DMS 273 treated with DMSO at 0.1 percent for 48 hours (cell line): ENCODE measurements at regions not wholly inside any gene's neighbourhood (a gene's known extent, or its start where the extent isn't known, plus 50 kb on each side); places are given as distances from the start of the nearest gene placed in this dataset.

Experiments
- DNase-seq: peaks from one replicate; lab custom pipeline; 2025; lab: John Stamatoyannopoulos, UW

- DNase-seq = no peak
Observed at GRCh38 chr16:47970291-47970931, 185.4 kb downstream of the ABCC12 start.

DNA sequence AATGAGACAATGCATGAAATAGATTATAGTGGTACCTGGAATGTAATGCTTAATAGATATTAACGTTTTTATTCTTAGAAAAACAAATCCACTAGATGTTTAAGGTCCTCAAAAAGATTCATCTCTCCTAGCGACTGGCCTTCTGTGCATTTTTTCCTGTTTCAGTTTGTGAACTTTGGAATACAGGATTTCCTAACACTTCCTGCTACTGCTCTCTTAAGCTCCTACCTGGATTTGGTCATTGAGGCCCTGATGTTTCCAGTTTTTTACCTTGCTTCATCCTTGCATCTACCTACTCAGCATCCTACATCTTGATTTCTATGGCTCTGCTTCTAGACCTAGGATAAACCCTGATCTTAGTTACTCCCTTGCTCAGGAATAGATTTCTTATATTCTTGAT, 188.4 kb downstream of the ABCC12 start:
- DNase-seq = no peak

DNA sequence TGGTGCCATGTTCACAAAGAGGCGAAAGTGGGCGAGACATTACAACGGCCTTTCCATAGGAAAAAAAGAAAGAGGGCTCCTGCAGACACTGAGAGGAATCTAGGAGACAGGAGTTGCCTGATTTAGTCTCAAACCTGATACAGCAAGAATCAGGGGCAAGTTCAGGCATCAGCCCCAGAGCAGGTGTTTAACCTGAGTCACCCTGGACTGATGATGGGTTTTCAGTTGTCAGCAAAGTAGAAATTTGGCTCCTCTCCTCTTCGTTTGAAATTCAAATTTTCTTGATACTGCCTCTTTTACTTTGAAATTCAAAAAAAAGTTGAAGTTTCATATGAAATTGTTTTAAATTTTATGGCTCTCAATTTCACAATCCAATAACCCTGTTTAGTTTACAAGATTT, 189.5 kb downstream of the ABCC12 start:
- no peak for DNase-seq

DNA sequence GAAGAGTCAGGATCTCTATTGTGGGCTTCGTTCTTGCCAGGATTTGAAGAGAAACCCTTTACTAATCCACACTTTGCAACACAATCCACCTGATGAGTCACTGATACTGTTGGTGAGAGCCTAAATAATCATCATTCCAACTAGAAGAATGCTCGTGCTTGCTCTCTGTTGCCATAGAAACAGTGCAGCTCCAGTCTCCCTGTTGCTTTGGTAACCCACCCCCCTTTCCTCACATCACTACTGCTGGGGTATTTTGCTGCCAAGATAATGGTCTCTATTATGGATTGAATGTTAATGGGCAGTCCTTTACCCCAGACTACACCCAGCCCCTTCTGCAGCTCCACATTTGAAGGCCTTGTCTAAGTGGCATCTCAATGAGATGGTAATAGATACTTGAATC, 190.4 kb downstream of the ABCC12 start:
- DNase-seq = no peak

- no peak for DNase-seq
Observed at GRCh38 chr16:47958726-47959125, 197.1 kb downstream of the ABCC12 start.

DNA sequence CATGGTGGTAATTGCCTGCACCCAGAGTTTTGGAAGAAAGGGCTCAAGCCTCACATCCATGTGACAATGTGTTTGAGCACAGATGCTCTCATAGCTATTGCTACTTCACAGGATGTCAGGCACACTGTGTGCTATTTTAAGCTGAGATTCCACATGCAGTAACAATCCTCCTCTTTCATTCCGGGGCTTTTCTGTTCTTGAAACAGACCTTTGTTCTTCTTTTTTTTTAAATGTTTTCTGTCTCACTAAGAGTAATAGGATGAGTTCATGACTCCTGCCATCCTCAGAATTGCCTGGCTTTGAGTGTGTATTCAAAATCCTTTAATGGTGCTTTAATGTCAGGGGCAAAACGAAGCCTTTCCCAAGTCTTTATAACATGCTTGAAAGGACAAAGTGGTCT, 198.9 kb downstream of the ABCC12 start:
- no peak for DNase-seq

- DNase-seq = no peak
Observed at GRCh38 chr16:47949714-47950113, 206.1 kb downstream of the ABCC12 start.

GRCh38 chr16:47949276-47949675, 206.5 kb downstream of the ABCC12 start:
- DNase-seq = no peak

DNA sequence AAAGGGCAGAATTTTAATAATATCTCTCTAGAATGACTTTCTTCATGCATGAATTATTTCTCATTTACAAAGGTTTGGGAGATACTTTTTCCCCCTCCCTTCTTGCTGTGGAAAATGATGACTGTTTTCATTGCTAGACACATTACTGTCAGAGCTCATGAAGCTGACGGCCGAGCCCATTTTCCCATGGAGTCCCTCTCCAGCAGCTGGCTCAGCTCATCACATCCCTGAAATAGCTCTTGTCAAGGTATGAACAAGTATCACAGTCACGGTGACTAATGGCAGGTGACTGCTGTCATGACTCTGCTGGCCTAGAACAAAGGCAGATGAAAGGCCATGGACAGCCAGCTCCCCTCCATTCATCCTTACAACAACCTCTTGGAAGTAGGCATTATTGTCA, 208.1 kb downstream of the ABCC12 start:
- no peak for DNase-seq

GRCh38 chr16:47946092-47946491, 209.7 kb downstream of the ABCC12 start:
- no peak for DNase-seq

GRCh38 chr16:47944589-47944988, 211.2 kb downstream of the ABCC12 start:
- no peak for DNase-seq

DNA sequence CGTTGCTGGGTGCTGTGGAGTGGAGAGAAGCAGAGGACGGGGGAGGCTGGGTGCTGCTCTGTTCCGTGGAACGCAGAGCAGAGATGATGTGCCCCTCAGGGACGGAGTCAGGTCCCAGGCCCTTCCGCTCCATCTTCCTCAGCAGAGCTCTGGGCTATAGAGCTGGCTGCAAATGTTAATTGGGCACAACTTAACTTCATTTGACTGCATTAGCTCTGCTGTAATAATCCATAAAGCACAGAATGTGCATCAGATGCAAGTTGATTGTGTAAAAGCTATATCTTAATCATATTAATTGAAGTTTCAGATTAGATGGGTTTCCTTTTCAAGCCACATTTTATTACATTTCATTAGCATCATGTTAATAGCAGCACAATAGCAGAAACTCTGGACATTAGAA, 212.6 kb downstream of the ABCC12 start:
- DNase-seq = no peak

GRCh38 chr16:47940466-47940865, 215.3 kb downstream of the ABCC12 start:
- no peak for DNase-seq

DNA sequence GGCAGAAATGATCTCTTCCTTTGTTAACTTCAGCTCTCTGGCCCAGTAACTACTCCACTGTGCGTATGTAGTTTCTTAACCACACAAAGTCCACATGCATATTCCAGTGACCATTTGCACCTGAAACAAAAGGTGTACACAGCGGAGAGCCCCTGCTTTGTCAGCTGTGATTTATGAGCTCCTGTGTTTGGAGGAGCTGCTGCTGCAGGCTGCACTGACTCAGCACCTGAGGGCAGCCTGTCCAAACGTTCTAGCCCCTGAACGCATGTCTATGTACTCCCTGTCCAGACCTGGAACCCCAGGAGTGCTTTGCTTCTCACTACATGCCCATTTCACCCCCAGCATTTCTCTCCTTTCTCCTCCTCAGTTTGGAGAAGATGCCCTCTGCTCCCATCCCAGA, 216.1 kb downstream of the ABCC12 start:
- DNase-seq = no peak

GRCh38 chr16:47938272-47938671, 217.5 kb downstream of the ABCC12 start:
- no peak for DNase-seq

GRCh38 chr16:47928008-47928407, 227.8 kb downstream of the ABCC12 start:
- DNase-seq = no peak

GRCh38 chr16:47927330-47927729, 228.5 kb downstream of the ABCC12 start:
- DNase-seq = no peak

DNA sequence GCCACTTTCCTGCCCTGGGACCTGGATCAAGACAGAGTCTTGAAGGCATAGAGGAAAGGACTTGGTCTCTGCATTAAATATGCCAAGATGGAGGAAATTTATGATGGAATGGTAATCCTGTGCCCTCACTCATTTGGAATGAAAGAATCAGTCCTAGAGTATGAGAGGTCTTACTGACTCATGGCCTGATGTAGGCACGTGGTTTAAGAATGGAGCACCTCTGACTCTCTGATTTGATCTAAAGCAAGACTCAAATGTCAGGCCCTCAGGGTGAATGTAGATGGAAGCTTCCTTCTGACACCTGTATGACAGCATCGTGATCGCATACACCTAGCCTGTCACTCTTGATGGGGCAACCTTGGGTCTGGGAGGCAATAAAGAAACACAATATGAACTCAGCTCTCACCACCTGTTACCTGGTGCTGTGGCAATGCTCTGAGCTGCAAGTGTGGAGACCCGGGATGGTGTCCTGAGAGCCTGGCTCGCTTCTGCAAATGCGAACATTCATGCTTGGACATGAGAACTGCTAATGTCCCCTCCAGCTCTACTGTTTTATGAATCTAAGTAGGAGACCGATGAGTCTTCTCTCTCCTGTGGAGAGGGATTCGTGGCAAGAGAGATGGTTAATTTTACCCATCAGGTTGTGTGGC, 229.9 kb downstream of the ABCC12 start:
- no peak for DNase-seq

- DNase-seq = no peak
Observed at GRCh38 chr16:47924950-47925349, 230.8 kb downstream of the ABCC12 start.

- no peak for DNase-seq
Observed at GRCh38 chr16:47921535-47921934, 234.3 kb downstream of the ABCC12 start.

DNA sequence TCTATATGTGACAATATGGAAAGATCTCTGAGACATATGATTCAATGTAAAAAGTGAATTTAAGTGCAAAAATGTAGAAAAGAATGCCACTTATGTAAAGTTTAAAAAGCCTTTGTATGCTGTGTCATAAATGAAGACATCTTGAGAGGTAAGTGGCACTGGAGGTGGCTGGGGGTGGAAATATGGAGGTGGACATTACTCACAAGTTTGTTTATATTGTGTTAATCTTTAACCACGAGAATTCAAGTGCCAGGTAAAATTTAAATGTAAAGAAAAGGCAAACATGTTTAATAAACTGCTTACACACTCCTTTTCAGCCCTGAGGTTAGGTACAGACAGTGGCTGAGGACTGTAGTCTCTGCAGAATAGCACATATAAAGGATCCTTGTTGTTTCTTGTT, 235.1 kb downstream of the ABCC12 start:
- no peak for DNase-seq

DNA sequence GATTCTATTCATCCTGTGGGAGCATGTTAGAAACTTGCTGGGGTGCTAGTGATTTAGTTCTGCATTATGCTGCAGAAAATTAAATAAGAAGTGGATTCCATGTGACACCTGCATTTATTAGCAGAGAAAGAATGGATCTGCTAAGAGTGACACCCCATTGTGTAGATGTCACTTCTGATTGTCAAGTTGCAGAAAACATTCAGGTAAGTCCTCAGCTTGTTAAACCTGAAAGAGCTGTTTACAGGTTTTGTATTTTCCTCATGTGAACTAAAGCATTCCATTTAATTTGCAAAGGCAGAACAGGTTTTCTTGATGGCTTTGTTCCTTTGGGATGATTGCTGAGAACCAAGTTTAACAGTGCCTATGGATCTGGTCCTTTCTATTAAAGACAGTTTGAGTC, 238.7 kb downstream of the ABCC12 start:
- no peak for DNase-seq

GRCh38 chr16:47916266-47916665, 239.5 kb downstream of the ABCC12 start:
- DNase-seq = no peak

GRCh38 chr16:47907109-47907508, 248.7 kb downstream of the ABCC12 start:
- DNase-seq = no peak
